ENCODE measurements at regions not wholly inside any gene's neighbourhood (a gene's known extent, or its start where the extent isn't known, plus 50 kb on each side); places are given as distances from the start of the nearest gene placed in this dataset.

DNA sequence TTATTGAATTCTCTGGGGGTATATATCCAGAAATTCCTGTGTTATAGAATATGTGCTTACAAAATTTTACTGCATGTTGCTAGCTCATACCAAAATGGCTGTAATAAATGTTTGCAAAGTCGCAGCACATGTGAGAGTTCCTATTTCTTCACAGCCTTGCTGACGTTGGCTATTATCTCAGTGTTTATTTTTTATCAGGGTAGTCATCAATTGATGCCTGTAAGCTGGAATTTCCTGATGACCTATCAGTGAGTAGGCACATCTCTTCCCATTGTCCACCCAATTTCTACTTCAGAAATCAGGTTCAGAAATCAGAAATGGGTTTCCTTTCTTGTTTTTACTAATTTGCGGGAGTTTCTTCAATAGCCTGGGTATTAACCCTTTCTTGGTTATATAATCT, 268.1 kb upstream of the FZD8 start:
- Histone ChIP-seq H3K4me2 (ENCODE audit: insufficient read depth in 1 of 2, low read depth in 2 of 2, low read length in 2 of 2) (no peak overlapping the region), H3K4me1 (replicated peaks in 1 of 4; ENCODE audit: control insufficient read depth in 3 of 4, insufficient read depth in 4 of 4, low read length in 3 of 4) (peaks cover 0 to 6% (median 5%) of the 10 kb centered on the region in 4 experiments; a peak in 3 of 7 replicates), H3K4ac (replicated peaks; ENCODE audit: insufficient read length, low read depth, low read length) (no peak overlapping the region), H4K8ac (ENCODE audit: extremely low read depth, insufficient read depth, low read length) (no peak overlapping the region), H3K56ac (replicated peaks; ENCODE audit: insufficient read length, low read depth, low read length) (no peak overlapping the region), H3K9me3 (ENCODE audit: insufficient read depth in 2 of 2, low read depth in 1 of 2, low read length in 1 of 2) (no peaks in the 10 kb centered on the region), H3K79me1 (ENCODE audit: low read depth, low read length) (no peaks in the 10 kb centered on the region), H3K27me3 (replicated peaks in 1 of 4; ENCODE audit: control insufficient read depth in 3 of 4, extremely low read depth in 1 of 4, insufficient read depth in 3 of 4, low read length in 3 of 4) (no peaks in the 10 kb centered on the region; a peak in 1 of 7 replicates), H2BK12ac (ENCODE audit: low read depth, low read length) (no peak overlapping the region), H3K23ac (ENCODE audit: insufficient read length) (no peak overlapping the region), H3K23me2 (ENCODE audit: low read depth, low read length) (no peaks in the 10 kb centered on the region), H3K9ac (replicated peaks in 1 of 4; ENCODE audit: extremely low read depth in 1 of 4, low read depth in 3 of 4, low read length in 3 of 4) (no peak overlapping the region), H3K27ac (ENCODE audit: low read depth, low read length) (no peak overlapping the region), H4K20me1 (replicated peaks in 1 of 2; ENCODE audit: control insufficient read depth in 1 of 2, insufficient read depth in 2 of 2, low read length in 2 of 2) (no peaks in the 10 kb centered on the region), H3K36me3 (ENCODE audit: control insufficient read depth in 2 of 4, insufficient read depth in 4 of 4, low read length in 3 of 4) (no peaks in the 10 kb centered on the region), H2BK15ac (ENCODE audit: low read length) (no peak overlapping the region), H4K91ac (replicated peaks; ENCODE audit: insufficient read length, low read length) (no peak overlapping the region), H3K18ac (ENCODE audit: extremely low read depth, low read length) (no peak overlapping the region), H3K14ac (ENCODE audit: insufficient read length) (no peak overlapping the region), H2AK5ac (ENCODE audit: low read depth, low read length) (no peak overlapping the region), H2BK5ac (ENCODE audit: low read depth, low read length) (no peak overlapping the region), H4K5ac (ENCODE audit: insufficient read length, low read depth, low read length) (no peak overlapping the region), H2BK120ac (replicated peaks; ENCODE audit: low read depth, low read length) (no peak overlapping the region), H3K4me3 (ENCODE audit: extremely low read depth in 1 of 4, insufficient read depth in 2 of 4, low read depth in 3 of 4, low read length in 4 of 4) (no peak overlapping the region), H3K79me2 (ENCODE audit: control insufficient read depth in 1 of 2, insufficient read depth in 2 of 2, low read length in 2 of 2) (no peaks in the 10 kb centered on the region), H2AFZ (ENCODE audit: low read length) (no peak overlapping the region), H2BK20ac (ENCODE audit: low read length) (no peak overlapping the region)
- 87% methylated on average over 3 of the region's 3 CpGs; no CpG with 5 or more reads in 1 of the 2 experiments for WGBS, 2 experiments (ENCODE audit: extremely low coverage in 1 of 2, insufficient coverage in 1 of 2, insufficient read length in 1 of 2, insufficient replicate concordance in 2 of 2, low coverage in 1 of 2, low lambda C conversion rate in 2 of 2, missing lambda C conversion rate in 1 of 2)
- CTCF ChIA-PET (ENCODE audit: partially characterized antibody) = interaction anchor here (0.6 to 0.7 kb wide), 2 partner anchors 23 to 275 kb away, joined by 3 read pairs; no protein-coding TSS in a partner anchor
- POLR2A ChIA-PET (ENCODE audit: partially characterized antibody) = no interaction called here
- FAIRE-seq = no peak
- TF ChIP-seq GTF2F1 (IDR thresholded peaks at IDR 0.05; ENCODE audit: borderline replicate concordance, low read depth, low read length) (no peak), TAF1 (IDR thresholded peaks at IDR 0.05; ENCODE audit: low read depth, low read length) (no peak), SP1 (IDR thresholded peaks at IDR 0.05; ENCODE audit: low read depth, low read length) (no peak), SIN3A (conservative IDR thresholded peaks at IDR 0.05 in 1 of 2, IDR thresholded peaks at IDR 0.05 in 1 of 2; ENCODE audit: low read depth in 1 of 2, low read length in 2 of 2) (no peak), BRCA1 (IDR thresholded peaks at IDR 0.05; ENCODE audit: low read depth, low read length) (no peak), RBBP5 (IDR thresholded peaks at IDR 0.05; ENCODE audit: borderline replicate concordance, low read depth, low read length) (no peak), ATF2 (IDR thresholded peaks at IDR 0.05; ENCODE audit: low read length) (no peak), EGR1 (IDR thresholded peaks at IDR 0.05; ENCODE audit: borderline replicate concordance, low read depth, low read length) (no peak), TEAD4 (IDR thresholded peaks at IDR 0.05; ENCODE audit: low read depth, low read length) (no peak), SIX5 (IDR thresholded peaks at IDR 0.05; ENCODE audit: low read depth, low read length) (no peak)
- TF ChIP-seq, protein P1, sequence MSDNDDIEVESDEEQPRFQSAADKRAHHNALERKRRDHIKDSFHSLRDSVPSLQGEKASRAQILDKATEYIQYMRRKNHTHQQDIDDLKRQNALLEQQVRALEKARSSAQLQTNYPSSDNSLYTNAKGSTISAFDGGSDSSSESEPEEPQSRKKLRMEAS (IDR thresholded peaks at IDR 0.05) = no peak
- no peak for DNase-seq (ENCODE audit: low read depth in 1 of 2, low spot score in 2 of 2)
